Suprapubic skin (tissue), 4 donors: ENCODE measurements at regions not wholly inside any gene's neighbourhood (a gene's known extent, or its start where the extent isn't known, plus 50 kb on each side); places are given as distances from the start of the nearest gene placed in this dataset.

Source experiments
- DNase-seq, 2 donors: peaks; one replicate each; pipeline ENCODE4 v3.0.0-alpha.2; 2019; ENCODE audit warnings: low spot score in 2 of 2
- H3K27ac ChIP-seq: fragments of 200-600 bp; sonication (generic); one replicate; pipeline ENCODE4 v1.5.1; 2019
- H3K27me3 ChIP-seq: fragments of 200-600 bp; sonication (generic); one replicate; pipeline ENCODE4 v1.5.1; 2019
- H3K36me3 ChIP-seq: fragments of 200-600 bp; sonication (generic); one replicate; pipeline ENCODE4 v1.5.1; 2019
- H3K4me1 ChIP-seq: fragments of 200-600 bp; sonication (generic); one replicate; pipeline ENCODE4 v1.5.1; 2019
- H3K4me3 ChIP-seq: fragments of 200-600 bp; sonication (generic); one replicate; pipeline ENCODE4 v1.5.1; 2019; ENCODE audit warnings: mild to moderate bottlenecking
- H3K9me3 ChIP-seq: fragments of 200-600 bp; sonication (generic); one replicate; pipeline ENCODE4 v1.5.1; 2019
- EP300 ChIP-seq: sonication (generic); formaldehyde crosslinking; IDR thresholded peaks from one replicate; pipeline ENCODE4 v1.6.1; 2017; ENCODE audit warnings: antibody characterized with exemption
- POLR2A ChIP-seq, 2 donors: fragments of 450-650 bp; IDR thresholded peaks; one replicate each; pipeline ENCODE4 v1.6.1; 2017; ENCODE audit warnings: antibody characterized with exemption in 2 of 2, mild to moderate bottlenecking in 2 of 2, moderate library complexity in 2 of 2
- POLR2AphosphoS5 ChIP-seq, 3 donors: sonication (generic); formaldehyde crosslinking; IDR thresholded peaks; one replicate each; pipeline ENCODE4 v1.6.1; 2017; ENCODE audit warnings: antibody characterized with exemption in 3 of 3
- WGBS: methylation state at CpG from one replicate; pipeline ENCODE4 v1.1.5; 2018; 5-methylcytosine and 5-hydroxymethylcytosine counted together
- TF ChIP-seq, protein P1 (sequence below), 2 donors: fragments of 200-600 bp in 1 of 2; fragments of 450-650 bp in 1 of 2; sonication (generic) in 1 of 2; IDR thresholded peaks; one replicate each; pipeline ENCODE4 v1.5.1; 2016 to 2019; ENCODE audit warnings: antibody characterized with exemption in 2 of 2, mild to moderate bottlenecking in 1 of 2, moderate library complexity in 1 of 2

GRCh38 chrX:7641141-7641540, 201.8 kb upstream of the VCX start:
- H3K9me3 ChIP-seq, result no peaks in the 10 kb centered on the region
- 96% methylated on average over 2 of the region's 2 CpGs for WGBS
- no peak for TF ChIP-seq POLR2A (IDR thresholded peaks at IDR 0.05)
- no peak for TF ChIP-seq POLR2AphosphoS5 (IDR thresholded peaks at IDR 0.05)
- TF ChIP-seq, protein P1, sequence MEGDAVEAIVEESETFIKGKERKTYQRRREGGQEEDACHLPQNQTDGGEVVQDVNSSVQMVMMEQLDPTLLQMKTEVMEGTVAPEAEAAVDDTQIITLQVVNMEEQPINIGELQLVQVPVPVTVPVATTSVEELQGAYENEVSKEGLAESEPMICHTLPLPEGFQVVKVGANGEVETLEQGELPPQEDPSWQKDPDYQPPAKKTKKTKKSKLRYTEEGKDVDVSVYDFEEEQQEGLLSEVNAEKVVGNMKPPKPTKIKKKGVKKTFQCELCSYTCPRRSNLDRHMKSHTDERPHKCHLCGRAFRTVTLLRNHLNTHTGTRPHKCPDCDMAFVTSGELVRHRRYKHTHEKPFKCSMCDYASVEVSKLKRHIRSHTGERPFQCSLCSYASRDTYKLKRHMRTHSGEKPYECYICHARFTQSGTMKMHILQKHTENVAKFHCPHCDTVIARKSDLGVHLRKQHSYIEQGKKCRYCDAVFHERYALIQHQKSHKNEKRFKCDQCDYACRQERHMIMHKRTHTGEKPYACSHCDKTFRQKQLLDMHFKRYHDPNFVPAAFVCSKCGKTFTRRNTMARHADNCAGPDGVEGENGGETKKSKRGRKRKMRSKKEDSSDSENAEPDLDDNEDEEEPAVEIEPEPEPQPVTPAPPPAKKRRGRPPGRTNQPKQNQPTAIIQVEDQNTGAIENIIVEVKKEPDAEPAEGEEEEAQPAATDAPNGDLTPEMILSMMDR (IDR thresholded peaks at IDR 0.05), result no peak
- no peak for TF ChIP-seq EP300

GRCh38 chrX:7640392-7640791, 202.6 kb upstream of the VCX start:
- 67% methylated on average over 2 of the region's 2 CpGs for WGBS

More at GRCh38 chrX:7641141-7641540, 201.8 kb upstream of the VCX start:
- H3K27me3 ChIP-seq, result no peaks in the 10 kb centered on the region
- H3K27ac ChIP-seq, result no peak overlapping the region
- no peaks in the 10 kb centered on the region for H3K36me3 ChIP-seq
- DNase-seq, result no peak
- no peaks in the 10 kb centered on the region for H3K4me1 ChIP-seq
- H3K4me3 ChIP-seq, result no peak overlapping the region

DNA sequence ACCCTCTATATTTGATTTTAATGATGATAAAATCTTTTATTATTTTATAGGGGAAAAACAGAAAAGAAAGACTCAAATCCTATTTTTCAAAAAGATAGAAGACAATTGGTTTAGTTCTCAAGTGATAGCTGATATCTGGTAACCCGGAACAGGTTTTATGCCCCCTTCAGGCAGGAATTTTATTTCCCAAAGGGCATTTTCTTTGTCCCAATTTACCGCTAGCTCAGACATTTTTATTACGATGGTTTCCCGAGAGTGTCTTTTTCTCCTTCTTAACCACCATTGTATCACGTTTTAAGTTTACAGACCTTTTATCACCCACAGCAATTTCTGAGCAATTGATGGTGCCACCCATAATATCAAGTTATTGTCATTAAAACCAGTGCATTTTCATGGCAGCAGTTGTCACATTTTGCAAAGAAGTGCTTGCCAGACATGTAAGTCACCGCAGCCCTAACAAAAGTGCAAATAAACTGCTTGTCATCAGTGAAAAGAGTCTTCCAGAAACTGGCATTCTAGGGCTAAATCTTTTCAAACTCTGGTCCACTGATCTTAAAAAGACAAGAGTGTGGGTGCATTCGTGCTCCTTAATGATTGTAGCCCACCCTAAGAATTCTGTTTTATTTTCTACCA, 204.8 kb upstream of the VCX start:
- H3K9me3 ChIP-seq, result no peaks in the 10 kb centered on the region
- no peak for DNase-seq
- H3K4me3 ChIP-seq, result no peak overlapping the region
- no peaks in the 10 kb centered on the region for H3K4me1 ChIP-seq
- 71% methylated on average over 7 of the region's 7 CpGs for WGBS
- no peak for TF ChIP-seq POLR2A (IDR thresholded peaks at IDR 0.05)
- TF ChIP-seq EP300, result no peak
- no peak for TF ChIP-seq POLR2AphosphoS5 (IDR thresholded peaks at IDR 0.05)
- TF ChIP-seq, protein P1 (IDR thresholded peaks at IDR 0.05), result no peak
- H3K27ac ChIP-seq, result no peak overlapping the region
- no peaks in the 10 kb centered on the region for H3K36me3 ChIP-seq
- no peaks in the 10 kb centered on the region for H3K27me3 ChIP-seq

More at GRCh38 chrX:7640392-7640791, 202.6 kb upstream of the VCX start:
- H3K9me3 ChIP-seq, result no peaks in the 10 kb centered on the region
- no peaks in the 10 kb centered on the region for H3K27me3 ChIP-seq
- H3K27ac ChIP-seq, result no peak overlapping the region
- no peak overlapping the region for H3K4me3 ChIP-seq
- H3K4me1 ChIP-seq, result no peaks in the 10 kb centered on the region
- no peaks in the 10 kb centered on the region for H3K36me3 ChIP-seq
- DNase-seq, result no peak
- TF ChIP-seq EP300 (no peak), POLR2AphosphoS5 (IDR thresholded peaks at IDR 0.05) (no peak), POLR2A (IDR thresholded peaks at IDR 0.05) (no peak)
- TF ChIP-seq, protein P1 (IDR thresholded peaks at IDR 0.05), result no peak

GRCh38 chrX:7637066-7637465, 205.9 kb upstream of the VCX start:
- no peak for DNase-seq
- Histone ChIP-seq H3K9me3 (no peaks in the 10 kb centered on the region), H3K4me3 (no peak overlapping the region), H3K27me3 (no peaks in the 10 kb centered on the region), H3K4me1 (no peaks in the 10 kb centered on the region), H3K27ac (no peak overlapping the region), H3K36me3 (no peaks in the 10 kb centered on the region)
- WGBS, result 45% methylated on average over 3 of the region's 3 CpGs
- no peak for TF ChIP-seq EP300
- TF ChIP-seq, protein P1 (IDR thresholded peaks at IDR 0.05), result no peak
- TF ChIP-seq POLR2A (IDR thresholded peaks at IDR 0.05), result no peak
- no peak for TF ChIP-seq POLR2AphosphoS5 (IDR thresholded peaks at IDR 0.05)

GRCh38 chrX:7635604-7636003, 207.4 kb upstream of the VCX start:
- H3K27ac ChIP-seq, result no peak overlapping the region
- no peak overlapping the region for H3K4me3 ChIP-seq
- no peaks in the 10 kb centered on the region for H3K36me3 ChIP-seq
- H3K9me3 ChIP-seq, result no peaks in the 10 kb centered on the region
- no peak for DNase-seq
- no peaks in the 10 kb centered on the region for H3K4me1 ChIP-seq
- H3K27me3 ChIP-seq, result no peaks in the 10 kb centered on the region
- WGBS, result 53% methylated on average over 3 of the region's 3 CpGs
- TF ChIP-seq, protein P1 (IDR thresholded peaks at IDR 0.05), result no peak
- TF ChIP-seq POLR2AphosphoS5 (IDR thresholded peaks at IDR 0.05), result no peak
- TF ChIP-seq EP300, result no peak
- TF ChIP-seq POLR2A (IDR thresholded peaks at IDR 0.05), result no peak
